ENCODE measurements at regions not wholly inside any gene's neighbourhood (a gene's known extent, or its start where the extent isn't known, plus 50 kb on each side); places are given as distances from the start of the nearest gene placed in this dataset.

DNA sequence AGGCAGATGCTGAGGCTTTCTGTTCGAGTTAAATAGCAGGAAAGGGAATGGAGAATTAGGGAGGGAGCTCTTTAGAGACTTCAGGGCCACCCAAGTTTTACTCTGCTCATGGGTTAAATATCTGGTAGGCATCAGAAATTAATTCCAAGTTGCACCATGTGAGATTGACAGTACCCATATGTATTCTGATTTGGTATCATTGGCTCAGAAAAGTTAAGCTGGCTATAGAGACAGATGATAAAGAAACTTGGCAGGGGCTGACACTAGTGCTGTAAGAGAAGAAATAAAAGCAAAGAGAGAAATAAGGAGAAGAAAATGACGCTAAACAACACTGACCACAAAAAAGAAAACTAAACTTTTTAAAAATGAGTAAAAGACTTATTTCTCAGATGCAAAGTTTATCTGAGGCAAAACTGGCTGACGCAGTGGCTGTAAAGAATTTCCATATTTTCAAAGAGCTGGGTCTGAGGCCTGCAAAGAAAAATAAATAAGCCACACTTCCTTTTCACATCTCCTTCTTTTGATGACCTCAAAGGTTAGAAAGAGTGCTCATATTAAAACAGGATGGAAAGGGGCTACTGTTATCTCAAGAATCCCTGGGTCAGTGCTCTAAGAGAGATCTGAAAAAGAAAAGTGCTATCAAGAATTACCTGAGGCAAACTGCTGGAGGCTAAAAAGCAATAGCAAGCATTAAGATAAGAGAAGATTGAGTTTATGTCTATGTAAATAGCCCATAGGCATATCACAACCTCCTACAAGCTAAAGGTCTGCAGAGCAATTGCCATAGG lies 399.0 kb upstream of the MEF2C start:
- 74 to 78% methylated on average over 3 of the region's 3 CpGs for WGBS, 2 donors (ENCODE audit: low coverage in 1 of 2)
- in situ Hi-C loops (cut with MboI; ENCODE audit: low pct_ligation_motif_present in 1 of 4, low pct_unique_long_range_greater_than_20kb in 1 of 4, low sequenced_read_pairs in 3 of 4) = no loop called here
- no peak for DNase-seq

DNA sequence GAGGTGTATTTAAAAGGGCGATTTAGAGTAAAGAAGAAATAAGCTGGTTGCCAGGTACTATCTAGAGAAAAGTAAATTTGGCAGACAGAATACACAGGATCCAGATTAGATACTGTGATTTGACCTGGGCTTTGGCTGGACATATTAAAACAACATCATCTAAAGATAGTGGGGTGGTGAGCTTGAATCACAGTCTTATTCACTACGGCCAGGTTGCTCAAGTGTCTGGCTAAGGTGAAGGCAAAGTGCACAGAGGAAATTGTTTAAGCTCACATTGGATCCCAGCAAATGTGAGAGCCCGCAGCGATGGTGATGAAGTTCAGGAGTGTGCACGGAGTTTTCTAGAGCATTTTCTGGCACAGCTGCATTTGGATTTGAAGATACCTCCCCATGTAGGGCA lies 398.2 kb upstream of the MEF2C start:
- Histone ChIP-seq H3K4me1 (no peaks in the 10 kb centered on the region), H3K27ac (no peak overlapping the region), H3K36me3 (no peaks in the 10 kb centered on the region), H3K27me3 (no peaks in the 10 kb centered on the region), H3K9me3 (no peaks in the 10 kb centered on the region), H3K4me3 (no peak overlapping the region)
- intact Hi-C loops (cut with DNase I; ENCODE audit: low total_unique reads) (no loop called here), in situ Hi-C loops (cut with MboI; ENCODE audit: low pct_ligation_motif_present in 1 of 4, low pct_unique_long_range_greater_than_20kb in 1 of 4, low sequenced_read_pairs in 3 of 4) (no loop called here)
- TF ChIP-seq POLR2A (IDR thresholded peaks at IDR 0.05) = no peak
- TF ChIP-seq EP300 (IDR thresholded peaks at IDR 0.05; ENCODE audit: low read depth) = no peak
- TF ChIP-seq, protein P1, sequence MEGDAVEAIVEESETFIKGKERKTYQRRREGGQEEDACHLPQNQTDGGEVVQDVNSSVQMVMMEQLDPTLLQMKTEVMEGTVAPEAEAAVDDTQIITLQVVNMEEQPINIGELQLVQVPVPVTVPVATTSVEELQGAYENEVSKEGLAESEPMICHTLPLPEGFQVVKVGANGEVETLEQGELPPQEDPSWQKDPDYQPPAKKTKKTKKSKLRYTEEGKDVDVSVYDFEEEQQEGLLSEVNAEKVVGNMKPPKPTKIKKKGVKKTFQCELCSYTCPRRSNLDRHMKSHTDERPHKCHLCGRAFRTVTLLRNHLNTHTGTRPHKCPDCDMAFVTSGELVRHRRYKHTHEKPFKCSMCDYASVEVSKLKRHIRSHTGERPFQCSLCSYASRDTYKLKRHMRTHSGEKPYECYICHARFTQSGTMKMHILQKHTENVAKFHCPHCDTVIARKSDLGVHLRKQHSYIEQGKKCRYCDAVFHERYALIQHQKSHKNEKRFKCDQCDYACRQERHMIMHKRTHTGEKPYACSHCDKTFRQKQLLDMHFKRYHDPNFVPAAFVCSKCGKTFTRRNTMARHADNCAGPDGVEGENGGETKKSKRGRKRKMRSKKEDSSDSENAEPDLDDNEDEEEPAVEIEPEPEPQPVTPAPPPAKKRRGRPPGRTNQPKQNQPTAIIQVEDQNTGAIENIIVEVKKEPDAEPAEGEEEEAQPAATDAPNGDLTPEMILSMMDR (IDR thresholded peaks at IDR 0.05) = no peak
- TF ChIP-seq POLR2AphosphoS5 (IDR thresholded peaks at IDR 0.05) = no peak
- WGBS, 2 donors (ENCODE audit: low coverage in 1 of 2) = 88 to 94% methylated on average over 2 to 5 of the region's 5 CpGs
- no peak for DNase-seq

More for the DNA sequence above, 399.0 kb upstream of the MEF2C start:
- no peaks in the 10 kb centered on the region for H3K4me1 ChIP-seq
- intact Hi-C loops (cut with DNase I; ENCODE audit: low total_unique reads) = no loop called here
- no peak overlapping the region for H3K4me3 ChIP-seq
- no peaks in the 10 kb centered on the region for H3K9me3 ChIP-seq
- no peak overlapping the region for H3K27ac ChIP-seq
- no peaks in the 10 kb centered on the region for H3K27me3 ChIP-seq
- TF ChIP-seq POLR2AphosphoS5 (IDR thresholded peaks at IDR 0.05) = no peak
- TF ChIP-seq POLR2A (IDR thresholded peaks at IDR 0.05) = no peak
- no peak for TF ChIP-seq EP300 (IDR thresholded peaks at IDR 0.05; ENCODE audit: low read depth)
- TF ChIP-seq, protein P1 (IDR thresholded peaks at IDR 0.05) = no peak
- no peaks in the 10 kb centered on the region for H3K36me3 ChIP-seq

DNA sequence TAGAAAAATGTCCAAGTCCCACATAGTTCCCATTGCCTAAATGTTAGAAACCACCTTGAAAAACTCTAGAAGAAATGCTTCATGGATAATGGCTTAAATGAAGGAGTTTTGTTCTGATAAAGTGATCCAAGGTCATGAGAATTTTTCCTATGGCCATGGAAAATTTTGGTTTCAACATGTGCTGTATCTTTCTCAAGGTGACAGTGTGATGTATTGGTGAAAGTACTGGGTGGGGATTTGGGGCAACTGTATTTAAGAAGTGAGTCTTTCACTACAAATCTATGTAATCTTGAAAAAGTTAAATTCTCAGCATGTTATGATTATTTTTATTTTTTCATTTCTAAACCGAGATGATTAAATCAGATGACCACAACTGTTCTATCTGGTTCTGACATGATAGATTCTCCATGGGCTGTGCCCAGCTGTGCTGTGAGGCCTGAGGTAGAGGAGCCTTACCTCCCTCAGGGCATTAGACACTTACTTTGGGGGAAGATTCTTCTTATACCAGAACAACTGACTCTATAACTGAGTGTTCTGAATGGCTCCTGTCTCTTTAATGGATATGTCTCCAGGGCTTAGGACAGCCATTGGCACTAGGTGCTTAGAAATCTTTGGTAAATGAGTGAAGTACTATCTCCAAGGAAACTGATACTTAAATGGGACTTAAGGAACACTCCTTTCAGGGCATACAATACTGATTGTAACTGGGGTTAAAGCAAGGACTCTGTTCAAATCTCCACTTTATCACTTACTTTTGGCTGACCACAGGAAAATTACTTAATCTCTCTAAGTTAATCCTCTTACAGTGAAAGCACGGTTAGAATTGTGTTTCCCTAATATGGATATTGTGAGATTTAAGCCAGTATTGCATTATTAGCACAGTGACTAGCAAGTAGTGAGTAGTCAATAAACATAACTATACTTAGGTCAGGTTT lies 397.4 kb upstream of the MEF2C start:
- in situ Hi-C loops (cut with MboI; ENCODE audit: low pct_ligation_motif_present in 1 of 4, low pct_unique_long_range_greater_than_20kb in 1 of 4, low sequenced_read_pairs in 3 of 4) (no loop called here), intact Hi-C loops (cut with DNase I; ENCODE audit: low total_unique reads) (no loop called here)
- WGBS, 2 donors (ENCODE audit: low coverage in 1 of 2) = 68 to 89% methylated on average over 2 of the region's 2 CpGs
- no peak overlapping the region for H3K4me3 ChIP-seq
- H3K27ac ChIP-seq = no peak overlapping the region
- H3K27me3 ChIP-seq = no peaks in the 10 kb centered on the region
- no peak for DNase-seq
- H3K4me1 ChIP-seq = no peaks in the 10 kb centered on the region
- TF ChIP-seq, protein P1 (IDR thresholded peaks at IDR 0.05) = no peak
- TF ChIP-seq POLR2A (IDR thresholded peaks at IDR 0.05) = no peak
- TF ChIP-seq EP300 (IDR thresholded peaks at IDR 0.05; ENCODE audit: low read depth) = no peak
- no peak for TF ChIP-seq POLR2AphosphoS5 (IDR thresholded peaks at IDR 0.05)
- no peaks in the 10 kb centered on the region for H3K36me3 ChIP-seq
- no peaks in the 10 kb centered on the region for H3K9me3 ChIP-seq

DNA sequence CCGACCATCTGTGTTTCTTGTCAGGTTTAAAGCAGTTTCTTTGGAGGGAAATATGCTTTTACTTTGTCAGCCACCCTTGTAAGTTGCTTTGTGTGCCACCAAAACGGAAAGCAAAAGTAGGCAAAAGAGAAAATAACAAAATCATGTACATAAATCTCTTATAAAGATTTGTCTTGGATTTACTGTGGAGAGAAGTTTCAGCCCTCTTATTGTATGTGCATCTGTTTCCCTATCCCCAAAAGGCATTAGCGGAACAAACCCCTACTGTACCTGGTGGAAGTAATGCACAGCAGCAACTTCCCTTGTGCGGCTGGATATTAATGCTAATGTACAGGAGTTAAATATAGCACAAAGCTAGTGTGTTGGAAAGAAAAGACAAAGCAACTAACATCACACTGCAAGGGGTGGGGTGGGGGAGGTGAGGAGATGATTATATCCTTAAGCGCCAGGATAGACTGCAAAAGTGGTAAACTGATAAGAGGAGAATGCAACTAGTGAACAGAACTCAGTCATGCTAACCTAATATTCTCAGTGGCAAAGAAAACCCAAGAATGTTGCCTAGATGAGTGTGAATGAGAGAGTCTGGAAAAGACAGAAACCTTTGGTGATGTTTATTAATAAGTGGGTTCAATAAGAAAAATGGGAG lies 396.5 kb upstream of the MEF2C start:
- Histone ChIP-seq H3K9me3 (no peaks in the 10 kb centered on the region), H3K4me3 (no peak overlapping the region), H3K27me3 (no peaks in the 10 kb centered on the region), H3K27ac (no peak overlapping the region), H3K4me1 (no peaks in the 10 kb centered on the region), H3K36me3 (no peaks in the 10 kb centered on the region)
- intact Hi-C loops (cut with DNase I; ENCODE audit: low total_unique reads) = no loop called here
- in situ Hi-C loops (cut with MboI; ENCODE audit: low pct_ligation_motif_present in 1 of 4, low pct_unique_long_range_greater_than_20kb in 1 of 4, low sequenced_read_pairs in 3 of 4) = no loop called here
- TF ChIP-seq EP300 (IDR thresholded peaks at IDR 0.05; ENCODE audit: low read depth) = no peak
- TF ChIP-seq POLR2AphosphoS5 (IDR thresholded peaks at IDR 0.05) = no peak
- TF ChIP-seq, protein P1 (IDR thresholded peaks at IDR 0.05) = no peak
- TF ChIP-seq POLR2A (IDR thresholded peaks at IDR 0.05) = no peak
- WGBS, 2 donors (ENCODE audit: low coverage in 1 of 2) = 79 to 83% methylated on average over 2 to 5 of the region's 5 CpGs
- DNase-seq = no peak
